ENCODE measurements at regions not wholly inside any gene's neighbourhood (a gene's known extent, or its start where the extent isn't known, plus 50 kb on each side); places are given as distances from the start of the nearest gene placed in this dataset.

DNA sequence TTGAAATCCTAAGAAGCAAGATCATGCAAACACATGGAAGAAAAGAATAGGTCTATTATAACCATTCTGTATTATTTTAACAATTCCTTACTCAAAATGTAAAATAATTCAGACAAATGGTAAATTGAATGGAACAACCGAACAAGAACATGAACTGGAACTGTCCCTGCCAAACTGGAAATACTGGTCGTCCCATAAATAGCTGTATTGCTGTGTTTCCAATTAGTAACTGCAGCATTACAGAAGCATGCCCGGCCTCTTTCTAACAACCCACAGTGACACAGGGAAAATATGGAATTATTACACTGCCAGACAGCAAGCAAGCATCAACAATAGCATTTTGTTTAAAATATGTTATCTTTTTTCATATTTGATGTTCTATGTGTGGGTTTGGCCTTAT lies 1138.5 kb upstream of the PHF14 start:
- no peak for TF ChIP-seq EZH2 (IDR thresholded peaks at IDR 0.05; ENCODE audit: low read depth)
- TF ChIP-seq, protein P1, sequence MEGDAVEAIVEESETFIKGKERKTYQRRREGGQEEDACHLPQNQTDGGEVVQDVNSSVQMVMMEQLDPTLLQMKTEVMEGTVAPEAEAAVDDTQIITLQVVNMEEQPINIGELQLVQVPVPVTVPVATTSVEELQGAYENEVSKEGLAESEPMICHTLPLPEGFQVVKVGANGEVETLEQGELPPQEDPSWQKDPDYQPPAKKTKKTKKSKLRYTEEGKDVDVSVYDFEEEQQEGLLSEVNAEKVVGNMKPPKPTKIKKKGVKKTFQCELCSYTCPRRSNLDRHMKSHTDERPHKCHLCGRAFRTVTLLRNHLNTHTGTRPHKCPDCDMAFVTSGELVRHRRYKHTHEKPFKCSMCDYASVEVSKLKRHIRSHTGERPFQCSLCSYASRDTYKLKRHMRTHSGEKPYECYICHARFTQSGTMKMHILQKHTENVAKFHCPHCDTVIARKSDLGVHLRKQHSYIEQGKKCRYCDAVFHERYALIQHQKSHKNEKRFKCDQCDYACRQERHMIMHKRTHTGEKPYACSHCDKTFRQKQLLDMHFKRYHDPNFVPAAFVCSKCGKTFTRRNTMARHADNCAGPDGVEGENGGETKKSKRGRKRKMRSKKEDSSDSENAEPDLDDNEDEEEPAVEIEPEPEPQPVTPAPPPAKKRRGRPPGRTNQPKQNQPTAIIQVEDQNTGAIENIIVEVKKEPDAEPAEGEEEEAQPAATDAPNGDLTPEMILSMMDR (conservative IDR thresholded peaks at IDR 0.05): no peak
